ENCODE measurements at regions not wholly inside any gene's neighbourhood (a gene's known extent, or its start where the extent isn't known, plus 50 kb on each side); places are given as distances from the start of the nearest gene placed in this dataset.

GRCh38 chr16:64459821-64460220, 662.0 kb downstream of the CDH11 start:
- no peaks in the 10 kb centered on the region for H3K27me3 ChIP-seq
- H3K4me3 ChIP-seq: no peak overlapping the region
- no peak for TF ChIP-seq CTCF (IDR thresholded peaks at IDR 0.05)
- H3K9me3 ChIP-seq: no peaks in the 10 kb centered on the region
- intact Hi-C loops (cut with DNase I): loop anchor here (10.0 kb wide), 1 partner anchor 375 kb away; no protein-coding TSS in a partner anchor
- H3K9ac ChIP-seq (ENCODE audit: low read depth in 2 of 2, low read length in 2 of 2): no peak overlapping the region
- DNase-seq: no peak
- no peaks in the 10 kb centered on the region for H3K4me1 ChIP-seq
- H3K27ac ChIP-seq: no peak overlapping the region
- H3K36me3 ChIP-seq: no peaks in the 10 kb centered on the region

GRCh38 chr16:64459402-64459801, 662.5 kb downstream of the CDH11 start:
- TF ChIP-seq CTCF (IDR thresholded peaks at IDR 0.05): no peak
- Histone ChIP-seq H3K9ac (ENCODE audit: low read depth in 2 of 2, low read length in 2 of 2) (no peak overlapping the region), H3K9me3 (no peaks in the 10 kb centered on the region), H3K27me3 (no peaks in the 10 kb centered on the region), H3K27ac (no peak overlapping the region), H3K4me1 (no peaks in the 10 kb centered on the region), H3K36me3 (no peaks in the 10 kb centered on the region), H3K4me3 (no peak overlapping the region)
- intact Hi-C loops (cut with DNase I): loop anchor here (10.0 kb wide), 1 partner anchor 375 kb away; no protein-coding TSS in a partner anchor
- DNase-seq: no peak

DNA sequence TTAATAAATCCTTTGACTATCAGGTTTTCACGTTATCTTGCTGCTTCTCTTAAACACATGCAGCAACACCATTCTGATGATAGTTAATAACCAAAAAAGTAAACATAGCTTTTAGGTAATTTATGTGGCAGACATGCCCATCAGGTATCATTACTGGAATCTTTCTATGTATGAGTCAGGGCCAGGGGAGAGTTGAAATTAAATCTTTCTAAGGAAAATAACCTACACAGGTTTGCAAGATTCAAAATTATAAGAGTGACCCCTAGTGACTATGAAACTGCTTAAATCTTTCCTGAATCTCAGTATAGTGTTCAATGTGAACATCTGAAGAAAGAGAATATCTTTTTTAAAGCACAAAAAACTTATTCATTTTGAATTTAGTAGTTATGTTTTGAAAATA, 666.6 kb downstream of the CDH11 start:
- no peak for TF ChIP-seq CTCF (IDR thresholded peaks at IDR 0.05)
- H3K36me3 ChIP-seq: no peaks in the 10 kb centered on the region
- DNase-seq: no peak

GRCh38 chr16:64453646-64454045, 668.2 kb downstream of the CDH11 start:
- Histone ChIP-seq H3K9ac (ENCODE audit: low read depth in 2 of 2, low read length in 2 of 2) (no peak overlapping the region), H3K9me3 (no peaks in the 10 kb centered on the region), H3K27me3 (no peaks in the 10 kb centered on the region), H3K36me3 (no peaks in the 10 kb centered on the region), H3K27ac (no peak overlapping the region), H3K4me3 (no peak overlapping the region), H3K4me1 (no peaks in the 10 kb centered on the region)
- DNase-seq: no peak
- no peak for TF ChIP-seq CTCF (IDR thresholded peaks at IDR 0.05)
- intact Hi-C loops (cut with DNase I): loop anchor here (10.0 kb wide), 1 partner anchor 369 kb away; no protein-coding TSS in a partner anchor

More for the DNA sequence above, 666.6 kb downstream of the CDH11 start:
- Histone ChIP-seq H3K27me3 (no peaks in the 10 kb centered on the region), H3K9me3 (no peaks in the 10 kb centered on the region), H3K9ac (ENCODE audit: low read depth in 2 of 2, low read length in 2 of 2) (no peak overlapping the region), H3K27ac (no peak overlapping the region), H3K4me3 (no peak overlapping the region), H3K4me1 (no peaks in the 10 kb centered on the region)
- intact Hi-C loops (cut with DNase I): loop anchor here (10.0 kb wide), 1 partner anchor 370 kb away; no protein-coding TSS in a partner anchor

DNA sequence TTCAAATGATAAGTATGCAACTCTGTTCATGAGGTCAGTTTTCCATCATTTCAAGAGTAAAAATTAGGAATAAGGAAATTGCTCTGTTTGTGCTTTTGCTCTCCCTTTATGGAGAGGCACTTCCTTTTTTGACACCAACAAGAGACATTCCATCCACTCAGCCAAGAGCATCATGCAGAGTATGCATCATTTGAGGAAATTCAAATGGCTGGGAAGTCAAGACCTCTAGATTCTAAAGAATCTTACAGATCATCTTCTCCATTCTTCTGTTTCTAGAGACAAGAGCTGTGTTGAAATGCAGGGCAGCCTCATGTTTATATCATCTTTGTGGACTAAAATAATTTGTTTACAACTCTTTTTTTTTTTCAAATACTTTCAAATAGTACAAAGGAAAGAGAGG, 669.4 kb downstream of the CDH11 start:
- H3K4me1 ChIP-seq: no peaks in the 10 kb centered on the region
- intact Hi-C loops (cut with DNase I): loop anchor here (10.0 kb wide), 1 partner anchor 368 kb away; no protein-coding TSS in a partner anchor
- H3K9ac ChIP-seq (ENCODE audit: low read depth in 2 of 2, low read length in 2 of 2): no peak overlapping the region
- H3K9me3 ChIP-seq: no peaks in the 10 kb centered on the region
- no peaks in the 10 kb centered on the region for H3K36me3 ChIP-seq
- DNase-seq: no peak
- no peak for TF ChIP-seq CTCF (IDR thresholded peaks at IDR 0.05)
- no peak overlapping the region for H3K4me3 ChIP-seq
- H3K27ac ChIP-seq: no peak overlapping the region
- no peaks in the 10 kb centered on the region for H3K27me3 ChIP-seq

All from colonic mucosa (tissue), 4 donors.